ENCODE measurements at regions not wholly inside any gene's neighbourhood (a gene's known extent, or its start where the extent isn't known, plus 50 kb on each side); places are given as distances from the start of the nearest gene placed in this dataset.

GRCh38 chr4:164307262-164307661 is 446.7 kb upstream of the SMIM31 start:
- H3K4me3 ChIP-seq (ENCODE audit: low read length) = no peak overlapping the region
- no peak for DNase-seq (ENCODE audit: low read depth)
- no peak for TF ChIP-seq CTCF (IDR thresholded peaks at IDR 0.05; ENCODE audit: insufficient read depth, low read depth, low read length, missing control alignments)

DNA sequence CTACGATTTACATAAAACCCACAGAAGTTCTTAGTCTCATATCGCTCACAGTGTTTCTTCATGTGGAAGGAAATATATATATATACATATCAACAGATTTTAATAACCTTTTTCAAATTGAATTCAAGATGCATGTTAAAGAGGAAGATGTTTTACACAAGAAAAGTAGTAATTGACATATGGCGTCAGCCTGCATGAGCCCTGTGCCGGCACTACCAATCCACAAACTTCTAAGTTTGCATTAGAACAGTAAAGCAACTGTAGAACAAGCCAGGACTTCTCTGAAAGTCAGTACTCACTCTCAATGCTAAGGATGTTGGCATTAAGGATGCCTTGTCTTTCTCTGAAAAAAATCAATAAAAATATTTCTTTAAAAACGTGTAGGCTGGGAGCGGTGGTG is 441.3 kb upstream of the SMIM31 start:
- TF ChIP-seq CTCF (IDR thresholded peaks at IDR 0.05; ENCODE audit: insufficient read depth, low read depth, low read length, missing control alignments) = no peak

GRCh38 chr4:164313853-164314252 is 440.1 kb upstream of the SMIM31 start:
- no peak for TF ChIP-seq CTCF (IDR thresholded peaks at IDR 0.05; ENCODE audit: insufficient read depth, low read depth, low read length, missing control alignments)

More for the DNA sequence above, 441.3 kb upstream of the SMIM31 start:
- no peak for DNase-seq (ENCODE audit: low read depth)
- no peak overlapping the region for H3K4me3 ChIP-seq (ENCODE audit: low read length)

GRCh38 chr4:164318350-164318749 is 435.6 kb upstream of the SMIM31 start:
- H3K4me3 ChIP-seq (ENCODE audit: low read length) = no peak overlapping the region
- no peak for DNase-seq (ENCODE audit: low read depth)
- TF ChIP-seq CTCF (IDR thresholded peaks at IDR 0.05; ENCODE audit: insufficient read depth, low read depth, low read length, missing control alignments) = no peak

More at GRCh38 chr4:164313853-164314252, 440.1 kb upstream of the SMIM31 start:
- no peak for DNase-seq (ENCODE audit: low read depth)
- no peak overlapping the region for H3K4me3 ChIP-seq (ENCODE audit: low read length)

GRCh38 chr4:164319688-164320087 is 434.2 kb upstream of the SMIM31 start:
- TF ChIP-seq CTCF (IDR thresholded peaks at IDR 0.05; ENCODE audit: insufficient read depth, low read depth, low read length, missing control alignments) = no peak
- no peak for DNase-seq (ENCODE audit: low read depth)
- H3K4me3 ChIP-seq (ENCODE audit: low read length) = no peak overlapping the region

DNA sequence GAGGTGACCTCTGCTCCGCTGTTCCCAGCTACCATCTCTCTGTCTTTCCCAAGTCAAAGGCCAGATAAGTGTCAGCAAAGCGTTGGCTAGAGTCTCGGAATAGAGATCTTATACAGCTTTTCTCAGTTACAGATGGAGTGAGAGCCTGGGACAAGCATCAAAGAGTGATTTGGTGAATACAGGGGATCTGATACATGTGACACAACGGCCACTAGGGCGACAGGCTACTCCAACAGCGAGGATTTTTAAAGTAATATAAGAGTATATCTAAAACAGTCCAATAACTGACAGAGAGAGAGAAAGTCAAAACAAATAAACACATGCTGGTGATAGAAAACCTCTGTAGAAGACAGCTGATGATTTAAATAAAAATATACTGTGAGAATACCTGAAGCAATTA is 433.1 kb upstream of the SMIM31 start:
- no peak overlapping the region for H3K4me3 ChIP-seq (ENCODE audit: low read length)
- DNase-seq (ENCODE audit: low read depth) = no peak
- TF ChIP-seq CTCF (IDR thresholded peaks at IDR 0.05; ENCODE audit: insufficient read depth, low read depth, low read length, missing control alignments) = no peak

DNA sequence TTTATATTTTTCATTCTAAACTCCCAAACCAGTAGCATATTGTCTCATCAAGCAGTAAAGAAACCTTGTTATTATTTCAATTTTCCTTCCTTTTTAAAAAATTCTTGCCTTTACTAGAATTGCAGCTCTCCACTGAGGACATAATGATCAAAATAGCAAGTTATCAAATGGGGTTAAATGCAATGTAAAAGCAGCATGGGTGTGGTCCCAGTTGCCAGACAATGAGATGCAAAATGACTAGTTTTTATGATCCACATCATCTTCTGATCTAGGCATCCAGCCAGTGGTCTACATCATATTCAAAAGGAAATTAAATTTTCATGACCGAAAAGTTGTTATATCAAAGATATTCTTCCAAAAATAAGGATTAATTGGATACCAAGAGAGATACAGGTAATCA is 427.9 kb upstream of the SMIM31 start:
- no peak overlapping the region for H3K4me3 ChIP-seq (ENCODE audit: low read length)
- TF ChIP-seq CTCF (IDR thresholded peaks at IDR 0.05; ENCODE audit: insufficient read depth, low read depth, low read length, missing control alignments) = no peak
- no peak for DNase-seq (ENCODE audit: low read depth)
